22Rv1 (cell line): ENCODE measurements at regions not wholly inside any gene's neighbourhood (a gene's known extent, or its start where the extent isn't known, plus 50 kb on each side); places are given as distances from the start of the nearest gene placed in this dataset.

ENCODE experiments used
- CTCF ChIP-seq: fragments of 450-650 bp; IDR thresholded peaks from 2 replicates; pipeline ENCODE4 v1.5.1; 2017; ENCODE audit warnings: mild to moderate bottlenecking
- ZFX ChIP-seq: fragments of 450-650 bp; IDR thresholded peaks from 2 replicates; pipeline ENCODE4 v1.6.1; 2017; ENCODE audit warnings: antibody characterized with exemption, borderline replicate concordance

GRCh38 chr9:81473708-81474107, 215.6 kb downstream of the TLE1 start:
- TF ChIP-seq CTCF (no peak), ZFX (no peak)
